Activated effector memory CD4-positive, alpha-beta T cell treated with anti-CD3 and anti-CD28 coated beads, Interleukin-2, amount 50 U/mL, for 16 hours (primary cell): ENCODE measurements at regions not wholly inside any gene's neighbourhood (a gene's known extent, or its start where the extent isn't known, plus 50 kb on each side); places are given as distances from the start of the nearest gene placed in this dataset.

Source experiments
- DNase-seq: peaks from one replicate; pipeline ENCODE4 v3.0.0-alpha.2; 2020

- DNase-seq = no peak
Observed at GRCh38 chr10:47107007-47107747, 192.8 kb upstream of the GDF10 start.

DNA sequence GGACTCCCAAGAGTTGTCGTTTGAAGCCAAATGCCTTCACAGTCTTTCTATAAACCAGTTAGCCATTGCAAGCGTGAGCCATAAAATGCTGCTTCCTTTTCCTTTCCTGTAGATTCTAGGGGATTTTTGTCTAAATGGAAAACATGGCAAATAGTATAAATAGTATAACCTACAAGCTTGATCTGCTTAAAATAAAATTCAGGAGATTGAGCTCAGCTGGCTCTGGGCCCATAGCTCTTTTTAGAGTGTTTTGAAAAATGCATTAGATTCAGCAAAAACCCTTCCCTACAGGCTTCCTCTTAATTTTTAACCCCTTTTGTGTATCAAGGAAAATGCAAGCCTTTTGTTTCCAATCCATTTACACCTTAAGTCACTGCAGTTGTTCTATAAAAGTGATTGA, 190.1 kb upstream of the GDF10 start:
- DNase-seq = no peak

DNA sequence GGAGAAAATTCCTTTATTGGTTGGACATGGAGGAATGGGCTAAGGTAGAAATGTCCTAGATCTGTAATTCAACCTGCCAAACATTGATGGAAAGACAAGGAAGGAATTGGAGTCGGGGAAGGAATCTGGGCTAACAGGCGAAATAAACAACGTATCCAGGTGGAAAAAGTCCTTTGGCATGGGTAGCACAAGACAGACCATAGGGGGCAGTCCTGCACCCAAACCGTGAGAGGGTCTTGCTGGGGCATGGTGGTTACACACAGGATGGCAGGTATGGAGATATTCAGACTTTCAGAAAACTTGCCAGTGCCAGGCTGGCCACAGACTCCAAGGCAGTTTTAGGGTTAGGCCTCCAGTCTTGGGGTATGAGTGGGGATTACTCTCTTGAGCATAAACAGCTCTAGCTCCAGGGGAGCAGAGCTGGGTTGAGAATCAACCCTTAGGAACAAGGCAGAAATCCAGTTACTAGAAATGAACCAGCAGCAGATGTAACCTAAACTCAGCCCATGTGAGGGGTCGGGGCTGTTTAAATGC, 188.6 kb upstream of the GDF10 start:
- DNase-seq = no peak

- DNase-seq = no peak
Observed at GRCh38 chr10:47112612-47113011, 187.4 kb upstream of the GDF10 start.

DNA sequence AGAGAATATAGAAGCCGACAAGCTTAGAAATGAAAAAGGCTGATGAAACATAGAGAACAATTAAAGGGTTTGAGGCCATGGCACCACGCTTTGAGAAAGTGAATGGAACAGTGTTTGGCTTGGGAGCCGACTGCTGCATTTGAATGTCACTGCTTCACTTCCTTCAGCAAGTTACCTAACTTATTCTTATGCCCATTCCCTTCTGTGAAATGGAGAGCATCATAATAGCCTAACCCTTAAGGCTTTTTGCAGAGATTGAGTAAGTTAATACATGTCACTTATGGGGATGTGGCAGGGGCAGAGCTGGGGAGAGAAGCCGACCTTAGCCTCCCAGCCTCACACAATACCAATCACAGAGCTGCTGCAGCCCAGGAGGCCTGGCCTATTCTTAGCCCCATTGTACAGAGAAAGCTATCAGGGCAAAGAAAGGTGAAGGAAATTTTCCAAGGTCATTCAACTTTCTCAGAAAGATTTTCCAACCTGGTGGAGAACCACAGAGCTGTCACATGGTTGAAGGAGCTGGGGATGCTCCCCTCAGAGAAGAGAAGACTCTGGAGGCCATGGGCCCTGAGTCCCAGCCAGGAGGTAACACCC, 186.0 kb upstream of the GDF10 start:
- no peak for DNase-seq

- DNase-seq = no peak
Observed at GRCh38 chr10:47114680-47115186, 185.3 kb upstream of the GDF10 start.

- DNase-seq = no peak
Observed at GRCh38 chr10:47115322-47115721, 184.7 kb upstream of the GDF10 start.

DNA sequence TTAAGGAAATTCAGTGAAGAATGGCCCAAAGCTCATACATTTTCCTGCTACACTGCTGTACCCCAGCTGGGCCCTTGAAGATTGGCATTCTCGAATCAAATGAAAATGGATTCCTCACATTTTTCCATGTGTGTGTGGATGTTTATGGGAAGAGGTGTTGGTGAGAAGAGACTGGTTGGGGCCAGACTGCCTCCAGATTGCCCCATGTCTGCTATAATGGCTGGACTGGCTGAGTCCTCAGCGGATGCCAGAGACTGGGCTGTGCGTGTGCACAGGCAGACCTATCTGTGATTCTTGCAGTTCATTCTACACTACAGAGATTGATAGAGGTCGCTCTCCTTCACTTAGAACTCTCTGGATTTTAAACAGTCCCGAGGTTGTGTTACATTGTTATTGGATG, 183.6 kb upstream of the GDF10 start:
- no peak for DNase-seq

DNA sequence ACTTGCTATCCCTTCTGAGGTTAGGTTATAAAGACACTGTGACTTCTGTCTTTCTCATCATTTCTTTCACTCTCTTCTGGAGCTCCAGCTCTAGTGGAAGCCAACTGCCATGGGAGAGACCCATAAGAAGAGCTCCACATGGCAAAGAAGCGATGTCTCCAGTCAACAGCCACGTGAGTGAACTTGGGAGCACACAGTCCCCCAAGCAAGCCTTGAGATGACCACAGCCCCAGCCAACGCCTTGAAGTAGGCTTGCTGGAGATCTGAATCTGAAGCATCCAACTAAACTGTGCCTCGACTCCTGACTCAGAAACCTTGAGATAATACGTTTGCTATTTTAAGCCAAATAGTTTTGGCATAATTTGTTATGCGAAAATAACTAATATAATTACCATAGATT, 181.7 kb upstream of the GDF10 start:
- DNase-seq = no peak

DNA sequence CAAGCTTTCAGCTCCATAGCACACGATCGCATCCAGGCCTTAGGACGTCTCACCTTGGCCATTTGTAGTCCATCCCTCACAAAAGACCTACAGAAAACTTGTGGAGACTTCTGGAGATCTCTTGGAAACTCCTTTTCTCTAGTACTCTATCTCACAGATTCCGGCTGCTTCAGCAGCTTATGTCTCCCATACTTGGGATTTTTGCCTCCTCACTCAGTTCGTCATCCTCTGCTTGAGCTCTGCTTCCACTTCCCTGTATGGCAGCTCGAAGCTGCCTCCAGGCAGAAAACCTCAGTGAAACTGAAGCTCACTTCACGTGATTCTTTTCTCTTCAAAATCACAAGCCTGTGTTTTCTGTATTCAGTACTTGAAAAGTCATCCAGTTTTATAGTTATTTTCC, 178.7 kb upstream of the GDF10 start:
- DNase-seq = no peak

DNA sequence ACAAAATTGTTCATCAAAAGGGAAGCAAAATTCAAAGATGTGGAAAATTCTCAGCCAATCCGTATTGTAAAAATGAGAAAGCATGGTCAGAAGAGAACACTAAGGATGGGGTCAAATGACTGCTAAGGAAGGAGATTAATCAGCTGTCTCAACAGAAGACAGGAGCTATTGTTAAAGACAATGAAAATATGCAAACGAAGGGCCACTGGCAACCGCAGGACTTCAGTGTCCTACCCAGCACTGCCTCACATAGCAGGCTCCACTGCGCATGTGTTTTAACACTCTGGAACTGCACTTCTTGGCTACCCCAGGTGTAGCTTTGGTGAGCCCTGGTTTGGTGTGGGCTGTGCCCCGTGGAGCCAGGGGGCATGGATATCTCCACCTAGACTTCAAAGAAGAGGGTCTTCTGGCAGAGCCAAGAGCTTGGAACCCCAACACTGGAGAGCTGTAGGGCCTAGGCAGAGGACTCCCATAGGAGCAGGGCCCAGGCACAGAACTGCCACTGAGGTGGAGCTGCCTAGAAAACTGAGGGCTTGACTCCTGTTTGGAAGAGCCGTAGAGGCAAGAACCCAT, 176.2 kb upstream of the GDF10 start:
- DNase-seq = no peak

GRCh38 chr10:47127188-47127785, 172.7 kb upstream of the GDF10 start:
- DNase-seq = no peak

- no peak for DNase-seq
Observed at GRCh38 chr10:47130491-47130890, 169.5 kb upstream of the GDF10 start.

GRCh38 chr10:47133871-47134570, 166.0 kb upstream of the GDF10 start:
- DNase-seq = no peak

- DNase-seq = no peak
Observed at GRCh38 chr10:47136866-47137265, 163.1 kb upstream of the GDF10 start.

DNA sequence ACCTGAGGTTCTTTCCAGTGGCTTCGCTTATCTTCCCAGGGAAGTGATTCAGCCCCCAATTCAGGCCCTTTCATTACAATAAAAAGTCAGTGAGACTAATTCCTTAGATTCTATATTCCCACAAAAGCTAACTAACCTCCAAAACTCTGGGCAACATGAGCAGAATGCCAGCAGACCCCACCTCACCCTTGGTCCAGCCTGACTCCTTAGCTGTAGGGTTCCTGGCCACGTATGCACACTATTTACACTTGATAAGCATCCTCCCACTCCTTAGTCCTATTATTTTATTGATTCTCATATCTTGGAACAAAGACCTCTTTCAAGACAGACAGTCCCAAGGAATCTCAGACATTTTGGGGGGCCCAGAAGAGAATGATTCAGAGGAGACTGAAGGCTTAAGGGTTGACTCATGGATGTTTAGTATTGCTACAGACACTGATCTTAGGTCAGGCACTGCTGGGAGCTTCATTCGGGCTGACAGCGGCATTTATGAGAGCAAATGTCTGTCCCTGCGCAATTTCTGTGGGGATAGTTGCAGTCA, 162.6 kb upstream of the GDF10 start:
- DNase-seq = no peak

DNA sequence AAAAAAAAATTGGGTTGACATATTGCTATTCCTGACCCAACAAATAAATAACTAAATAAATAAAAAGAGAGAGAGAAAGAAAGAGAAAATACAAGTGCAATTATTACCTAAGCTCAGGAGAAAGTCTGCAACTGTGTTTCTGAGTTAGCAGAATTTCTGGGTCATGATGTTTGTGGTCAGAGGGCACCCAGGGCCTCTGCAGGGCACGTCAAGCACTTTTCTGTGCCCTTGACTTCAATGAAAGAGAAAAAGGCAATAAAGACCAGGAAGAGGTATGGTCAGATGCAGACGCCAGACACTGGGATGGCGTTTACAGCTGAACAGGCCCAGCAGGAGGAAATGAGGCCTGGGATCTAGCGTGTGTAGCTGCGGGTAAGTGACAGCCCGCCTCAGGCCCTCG, 160.9 kb upstream of the GDF10 start:
- no peak for DNase-seq

- DNase-seq = no peak
Observed at GRCh38 chr10:47140761-47141348, 159.1 kb upstream of the GDF10 start.

DNA sequence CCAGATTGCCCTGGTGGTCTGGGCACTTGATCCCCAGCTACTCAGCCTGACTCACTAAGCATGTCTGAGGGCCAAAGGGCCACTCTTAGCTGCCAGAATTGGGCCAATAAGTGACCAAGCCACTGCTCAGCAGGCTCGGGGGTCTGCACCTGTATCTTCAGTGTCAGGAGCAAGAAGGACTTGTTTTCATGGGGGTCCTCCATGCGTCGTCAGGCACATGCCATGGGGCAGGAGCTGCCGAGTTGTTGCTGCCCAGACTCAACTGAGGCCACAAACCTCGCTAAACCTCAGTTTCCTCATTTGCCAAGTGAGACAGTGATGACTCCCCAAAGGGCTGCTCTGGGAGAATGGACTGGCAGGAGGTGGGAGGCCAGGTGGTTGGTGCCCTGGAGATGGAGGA, 158.6 kb upstream of the GDF10 start:
- DNase-seq = no peak

DNA sequence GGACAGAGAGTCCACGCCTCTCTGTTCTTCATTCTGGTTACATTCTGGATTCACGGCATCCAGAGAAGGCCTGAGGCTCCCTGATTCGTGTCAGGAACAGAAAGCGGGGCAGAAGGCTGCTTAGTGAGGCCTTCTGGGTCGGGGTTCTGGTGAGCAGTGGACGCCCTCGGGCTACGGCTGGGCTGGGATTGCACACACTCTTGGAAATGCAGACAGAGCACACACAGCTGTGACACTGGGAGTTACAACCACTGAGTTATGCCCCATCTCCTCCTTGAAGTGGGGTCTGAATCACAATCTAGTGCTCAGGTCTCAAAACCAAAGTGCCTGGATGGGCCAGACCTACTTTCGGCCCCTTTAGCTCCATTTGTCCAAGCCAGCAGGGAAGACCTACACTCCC, 156.9 kb upstream of the GDF10 start:
- DNase-seq = no peak

DNA sequence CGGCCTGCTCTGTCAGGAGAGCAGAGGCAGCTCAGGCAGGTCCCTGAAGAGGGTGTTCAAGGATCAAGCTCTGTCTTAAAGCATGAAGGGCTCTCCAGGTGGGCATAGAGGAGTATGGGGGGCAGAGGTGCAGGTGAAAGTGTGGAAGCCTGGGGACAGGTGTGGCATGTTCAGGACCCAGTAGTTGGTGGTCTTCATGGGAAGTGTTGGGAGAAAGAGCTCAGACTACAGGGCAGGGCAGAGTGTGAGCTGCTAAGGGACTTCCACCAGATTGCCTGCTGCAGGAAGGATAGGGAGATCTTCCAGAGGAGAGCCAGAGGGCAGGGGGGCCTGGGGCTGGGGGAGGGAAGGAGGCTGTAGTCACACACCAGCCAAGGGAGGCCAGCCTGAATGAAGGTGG, 156.5 kb upstream of the GDF10 start:
- DNase-seq = no peak

DNA sequence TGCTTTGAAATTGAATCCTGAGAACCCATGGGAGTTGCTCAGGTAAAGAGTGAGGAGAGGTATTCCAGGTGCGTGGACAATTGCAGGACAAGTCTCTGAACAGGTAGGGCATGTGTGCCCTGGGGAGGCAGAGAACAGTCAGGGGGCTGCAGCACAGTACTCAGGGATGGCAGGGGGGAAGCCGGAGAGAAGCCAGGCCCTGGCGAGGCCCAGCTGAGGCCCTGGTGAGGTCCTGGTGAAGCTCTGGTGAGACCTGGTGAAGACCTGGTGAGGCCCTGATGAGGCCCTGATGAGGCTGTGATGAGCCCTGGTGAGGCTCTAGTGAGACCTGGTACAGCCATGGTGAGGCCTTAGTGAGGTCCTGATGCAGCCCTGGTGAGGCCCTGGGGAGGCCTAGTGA, 155.5 kb upstream of the GDF10 start:
- DNase-seq = no peak
